GM12878 (cell line): ENCODE measurements at regions not wholly inside any gene's neighbourhood (a gene's known extent, or its start where the extent isn't known, plus 50 kb on each side); places are given as distances from the start of the nearest gene placed in this dataset.

Experiments
- ATAC-seq: fragments of 200-7000 bp; cut with Tn5 transposase; 3 replicates; pipeline ENCODE4 v1.9.1; 2020; ENCODE audit warnings: mild to moderate bottlenecking, moderate library complexity
- BruUV-seq: library from RNA; stranded (reverse); fragments of 400-500 nt; replicated peaks from 2 replicates; lab custom pipeline; 2021; lab: Mats Ljungman, UMichigan
- CTCF ChIA-PET: fragments of 300-600 bp; sonication (Branson Sonifier 250); formaldehyde crosslinking; extraction: SDS; loops from one replicate; lab custom pipeline; 2021; ENCODE audit warnings: inconsistent platforms; lab: Yijun Ruan, JAX
- POLR2A ChIA-PET: fragments of 350-600 bp; formaldehyde crosslinking; extraction: SDS; loops from one replicate; lab custom pipeline; 2021; ENCODE audit warnings: inconsistent platforms; lab: Charles Lee
- RAD21 ChIA-PET: fragments of 300-600 bp; sonication (Branson Sonifier 250); formaldehyde crosslinking; loops from one replicate; lab custom pipeline; 2023; ENCODE audit warnings: antibody characterized with exemption; ENCODE audit not compliant: unreplicated experiment; lab: Charles Lee
- SMC1A ChIA-PET: fragments of 300-600 bp; sonication (Branson Sonifier 250); formaldehyde crosslinking; loops from one replicate; lab custom pipeline; 2023; ENCODE audit not compliant: unreplicated experiment, uncharacterized antibody; lab: Charles Lee
- DNase-seq: peaks from one replicate; pipeline ENCODE4 v3.0.0-alpha.2; 2011; ENCODE audit warnings: low read depth, low spot score
- FAIRE-seq: peaks from 3 replicates; lab custom pipeline; 2011; peaks lifted over from hg19 to GRCh38; lab: Jason Lieb, UNC
- H2AFZ ChIP-seq: 2 replicates; pipeline ENCODE4 v1.6.0; 2011; ENCODE audit warnings: low read depth, low read length, control low read depth; ENCODE audit not compliant: control insufficient read depth
- H3K27ac ChIP-seq: 2 replicates; pipeline ENCODE4 v1.5.1; 2011; ENCODE audit warnings: control low read depth; ENCODE audit not compliant: control insufficient read depth, insufficient read depth
- H3K27me3 ChIP-seq, 2 experiments: replicated peaks in 1 of 2; 2 replicates each; pipeline versions ENCODE4 v1.6.0 to v1.6.1; 2011; ENCODE audit warnings: low read length in 1 of 2; ENCODE audit not compliant: control insufficient read depth in 2 of 2, insufficient read depth in 2 of 2
- H3K36me3 ChIP-seq, 2 experiments: 2 replicates each; pipeline ENCODE4 v1.5.1; 2011; ENCODE audit warnings: low read length in 1 of 2; ENCODE audit not compliant: control insufficient read depth in 2 of 2, insufficient read depth in 2 of 2
- H3K4me1 ChIP-seq: 2 replicates; pipeline ENCODE4 v1.6.1; 2011; ENCODE audit warnings: mild to moderate bottlenecking, low read length, moderate library complexity, mixed read lengths; ENCODE audit not compliant: control insufficient read depth, insufficient read depth
- H3K4me2 ChIP-seq: 2 replicates; pipeline ENCODE4 v1.6.0; 2011; ENCODE audit warnings: control low read depth; ENCODE audit not compliant: control insufficient read depth, insufficient read depth
- H3K4me3 ChIP-seq: fragments of 200-600 bp; sonication (generic); 2 replicates; pipeline ENCODE4 v1.5.1; 2016
- H3K79me2 ChIP-seq: 2 replicates; pipeline ENCODE4 v1.6.0; 2011; ENCODE audit warnings: low read length; ENCODE audit not compliant: control insufficient read depth, insufficient read depth
- H3K9ac ChIP-seq: 2 replicates; pipeline ENCODE4 v1.8.0; 2011; ENCODE audit warnings: low read length, control low read depth, mixed read lengths; ENCODE audit not compliant: control insufficient read depth, insufficient read depth
- H3K9me3 ChIP-seq: replicated peaks from 3 replicates; pipeline ENCODE4 v1.5.1; 2011; ENCODE audit warnings: mild to moderate bottlenecking, low read length; ENCODE audit not compliant: control insufficient read depth, insufficient read depth
- H4K20me1 ChIP-seq: 2 replicates; pipeline ENCODE4 v1.6.0; 2011; ENCODE audit not compliant: control insufficient read depth, insufficient read depth
- BACH1 ChIP-seq: fragments of 450-650 bp; IDR thresholded peaks from 2 replicates; pipeline ENCODE4 v1.6.1; 2017; ENCODE audit warnings: mild to moderate bottlenecking, borderline replicate concordance
- CHD4 ChIP-seq: fragments of 200-600 bp; sonication (generic); IDR thresholded peaks from 2 replicates; pipeline ENCODE4 v1.6.1; 2016; ENCODE audit warnings: mild to moderate bottlenecking
- E4F1 ChIP-seq: fragments of 450-650 bp; IDR thresholded peaks from 2 replicates; pipeline ENCODE4 v1.6.1; 2018; ENCODE audit warnings: borderline replicate concordance, mild to moderate bottlenecking; ENCODE audit not compliant: partially characterized antibody
- FOXM1 ChIP-seq: IDR thresholded peaks from 2 replicates; pipeline ENCODE4 v1.6.1; 2012; ENCODE audit warnings: low read depth, mild to moderate bottlenecking, inconsistent platforms, low read length, moderate library complexity
- HDAC6 ChIP-seq: fragments of 200-600 bp; sonication (generic); IDR thresholded peaks from one replicate; pipeline ENCODE4 v1.8.0; 2017; ENCODE audit warnings: antibody characterized with exemption; ENCODE audit not compliant: unreplicated experiment
- MYB ChIP-seq: fragments of 150-350 bp; IDR thresholded peaks from 2 replicates; pipeline ENCODE4 v1.6.1; 2014; ENCODE audit warnings: mild to moderate bottlenecking, low read depth, low read length, borderline replicate concordance
- NFXL1 ChIP-seq: fragments of 450-650 bp; IDR thresholded peaks from 2 replicates; pipeline ENCODE4 v1.6.1; 2017; ENCODE audit warnings: antibody characterized with exemption, mild to moderate bottlenecking, borderline replicate concordance
- NR2C1 ChIP-seq: fragments of 450-650 bp; IDR thresholded peaks from 2 replicates; pipeline ENCODE4 v1.6.1; 2017; ENCODE audit warnings: antibody characterized with exemption, mild to moderate bottlenecking, moderate library complexity
- NRF1 ChIP-seq: conservative IDR thresholded peaks from 2 replicates; pipeline ENCODE4 v1.6.1; 2011; ENCODE audit warnings: mild to moderate bottlenecking, low read depth, low read length, improper control_type of control experiment
- POLR2AphosphoS2 ChIP-seq: IDR thresholded peaks from 2 replicates; pipeline ENCODE4 v1.6.1; 2011; ENCODE audit warnings: low read depth, mild to moderate bottlenecking, low read length, improper control_type of control experiment, moderate library complexity
- RBBP5 ChIP-seq: fragments of 200-600 bp; sonication (generic); conservative IDR thresholded peaks from 2 replicates; pipeline ENCODE4 v1.6.1; 2016
- SP1 ChIP-seq: IDR thresholded peaks from one replicate; pipeline ENCODE4 v1.6.1; 2011; ENCODE audit warnings: low read depth, low read length
- ZNF592 ChIP-seq: fragments of 450-650 bp; IDR thresholded peaks from 2 replicates; pipeline ENCODE4 v1.6.1; 2017; ENCODE audit warnings: mild to moderate bottlenecking, moderate library complexity
- WGBS: methylation state at CpG from one replicate; pipeline ENCODE4 v1.1.6; 2016; ENCODE audit warnings: low lambda C conversion rate; ENCODE audit not compliant: insufficient replicate concordance, insufficient coverage; ENCODE audit errors: missing lambda C conversion rate; 5-methylcytosine and 5-hydroxymethylcytosine counted together
- in situ Hi-C: fragments of 300-500 bp; cut with MboI; formaldehyde crosslinking; loops from 9 replicates; pipeline ENCODE4 v1.14.3; 2018; ENCODE audit warnings: mixed read lengths
- intact Hi-C: fragments of 100-400 bp; cut with micrococcal nuclease; formaldehyde crosslinking; loops from one replicate; pipeline ENCODE4 v1.14.2; 2022; ENCODE audit not compliant: unreplicated experiment
- TF ChIP-seq, protein P1 (sequence below): IDR thresholded peaks from 2 replicates; pipeline ENCODE4 v1.6.1; 2012; ENCODE audit warnings: mild to moderate bottlenecking, low read depth, low read length
- TF ChIP-seq, protein P2 (sequence below): IDR thresholded peaks from 2 replicates; pipeline ENCODE4 v1.6.1; 2012; ENCODE audit warnings: low read depth, low read length, improper control_type of control experiment

GRCh38 chr9:86408121-86408520, 53.9 kb upstream of the TUT7 start:
- H3K9me3 ChIP-seq, result no peaks in the 10 kb centered on the region
- WGBS, result 0% methylated on average over 1 of the region's 1 CpG
- H3K27me3 ChIP-seq, result no peaks in the 10 kb centered on the region; a peak in 1 of 4 replicates
- BruUV-seq, result no TSS peak
- H2AFZ ChIP-seq, result no peak overlapping the region
- H3K79me2 ChIP-seq, result no peaks in the 10 kb centered on the region
- H3K4me2 ChIP-seq, result no peak overlapping the region
- H4K20me1 ChIP-seq, result no peaks in the 10 kb centered on the region
- RAD21 ChIA-PET, result no interaction called here
- no peak overlapping the region for H3K9ac ChIP-seq
- no peaks in the 10 kb centered on the region for H3K4me1 ChIP-seq
- DNase-seq, result no peak
- CTCF ChIA-PET, result interaction anchor here (4.0 kb wide), 1 partner anchor 8 kb away, joined by 38 read pairs; no protein-coding TSS in a partner anchor
- H3K4me3 ChIP-seq, result no peak overlapping the region
- no peak for FAIRE-seq
- H3K36me3 ChIP-seq, result no peaks in the 10 kb centered on the region
- no peak overlapping the region for H3K27ac ChIP-seq
- intact Hi-C loops, result no loop called here
- in situ Hi-C loops, result no loop called here
- no peak for ATAC-seq
- SMC1A ChIA-PET, result no interaction called here
- POLR2A ChIA-PET, result no interaction called here
- TF ChIP-seq NR2C1 (no peak), POLR2AphosphoS2 (no peak), RBBP5 (no peak), NFXL1 (no peak), ZNF592 (no peak), E4F1 (no peak), FOXM1 (no peak), SP1 (no peak), HDAC6 (no peak), BACH1 (no peak), CHD4 (no peak), NRF1 (no peak), MYB (no peak)
- TF ChIP-seq, protein P1, sequence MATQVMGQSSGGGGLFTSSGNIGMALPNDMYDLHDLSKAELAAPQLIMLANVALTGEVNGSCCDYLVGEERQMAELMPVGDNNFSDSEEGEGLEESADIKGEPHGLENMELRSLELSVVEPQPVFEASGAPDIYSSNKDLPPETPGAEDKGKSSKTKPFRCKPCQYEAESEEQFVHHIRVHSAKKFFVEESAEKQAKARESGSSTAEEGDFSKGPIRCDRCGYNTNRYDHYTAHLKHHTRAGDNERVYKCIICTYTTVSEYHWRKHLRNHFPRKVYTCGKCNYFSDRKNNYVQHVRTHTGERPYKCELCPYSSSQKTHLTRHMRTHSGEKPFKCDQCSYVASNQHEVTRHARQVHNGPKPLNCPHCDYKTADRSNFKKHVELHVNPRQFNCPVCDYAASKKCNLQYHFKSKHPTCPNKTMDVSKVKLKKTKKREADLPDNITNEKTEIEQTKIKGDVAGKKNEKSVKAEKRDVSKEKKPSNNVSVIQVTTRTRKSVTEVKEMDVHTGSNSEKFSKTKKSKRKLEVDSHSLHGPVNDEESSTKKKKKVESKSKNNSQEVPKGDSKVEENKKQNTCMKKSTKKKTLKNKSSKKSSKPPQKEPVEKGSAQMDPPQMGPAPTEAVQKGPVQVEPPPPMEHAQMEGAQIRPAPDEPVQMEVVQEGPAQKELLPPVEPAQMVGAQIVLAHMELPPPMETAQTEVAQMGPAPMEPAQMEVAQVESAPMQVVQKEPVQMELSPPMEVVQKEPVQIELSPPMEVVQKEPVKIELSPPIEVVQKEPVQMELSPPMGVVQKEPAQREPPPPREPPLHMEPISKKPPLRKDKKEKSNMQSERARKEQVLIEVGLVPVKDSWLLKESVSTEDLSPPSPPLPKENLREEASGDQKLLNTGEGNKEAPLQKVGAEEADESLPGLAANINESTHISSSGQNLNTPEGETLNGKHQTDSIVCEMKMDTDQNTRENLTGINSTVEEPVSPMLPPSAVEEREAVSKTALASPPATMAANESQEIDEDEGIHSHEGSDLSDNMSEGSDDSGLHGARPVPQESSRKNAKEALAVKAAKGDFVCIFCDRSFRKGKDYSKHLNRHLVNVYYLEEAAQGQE, result no peak
- TF ChIP-seq, protein P2, sequence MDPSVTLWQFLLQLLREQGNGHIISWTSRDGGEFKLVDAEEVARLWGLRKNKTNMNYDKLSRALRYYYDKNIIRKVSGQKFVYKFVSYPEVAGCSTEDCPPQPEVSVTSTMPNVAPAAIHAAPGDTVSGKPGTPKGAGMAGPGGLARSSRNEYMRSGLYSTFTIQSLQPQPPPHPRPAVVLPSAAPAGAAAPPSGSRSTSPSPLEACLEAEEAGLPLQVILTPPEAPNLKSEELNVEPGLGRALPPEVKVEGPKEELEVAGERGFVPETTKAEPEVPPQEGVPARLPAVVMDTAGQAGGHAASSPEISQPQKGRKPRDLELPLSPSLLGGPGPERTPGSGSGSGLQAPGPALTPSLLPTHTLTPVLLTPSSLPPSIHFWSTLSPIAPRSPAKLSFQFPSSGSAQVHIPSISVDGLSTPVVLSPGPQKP, result no peak
